Cardiac fibroblast (primary cell): ENCODE measurements at regions not wholly inside any gene's neighbourhood (a gene's known extent, or its start where the extent isn't known, plus 50 kb on each side); places are given as distances from the start of the nearest gene placed in this dataset.

Source experiments
- DNase-seq, 2 donors: peaks; one replicate each; pipeline versions ENCODE4 v3.0.0 to v3.0.0-alpha.2; 2010; ENCODE audit warnings: low read depth in 2 of 2
- H3K4me3 ChIP-seq, 2 donors: replicated peaks in 1 of 2; 1 replicate in 1 of 2; 2 replicates in 1 of 2; pipeline ENCODE4 v1.5.1; 2011; ENCODE audit warnings: low read depth in 2 of 2, low read length in 2 of 2, mild to moderate bottlenecking in 2 of 2, moderate library complexity in 1 of 2
- CTCF ChIP-seq: IDR thresholded peaks from one replicate; pipeline ENCODE4 v1.5.1; 2011; ENCODE audit warnings: low read depth, mild to moderate bottlenecking, low read length, inconsistent platforms

GRCh38 chr6:27624694-27625262 lies 151.9 kb upstream of the ZNF184 start:
- H3K4me3 ChIP-seq: no peak overlapping the region
- no peak for DNase-seq
- no peak for TF ChIP-seq CTCF

- TF ChIP-seq CTCF: no peak
- DNase-seq: no peak
- H3K4me3 ChIP-seq: no peak overlapping the region
These were observed 150.2 kb upstream of the ZNF184 start for GRCh38 chr6:27623103-27623502.

GRCh38 chr6:27619436-27619835 lies 146.5 kb upstream of the ZNF184 start:
- no peak for TF ChIP-seq CTCF
- DNase-seq: no peak
- H3K4me3 ChIP-seq: no peak overlapping the region

- TF ChIP-seq CTCF: no peak
- DNase-seq: peak; percentile 64 to 79
- peak overlapping the region; percentile 52 to 61 for H3K4me3 ChIP-seq
These were observed 145.1 kb upstream of the ZNF184 start for GRCh38 chr6:27617700-27618689.

- DNase-seq: peak; percentile 43 to 59
- peak overlapping the region; percentile 52 to 61 for H3K4me3 ChIP-seq
- TF ChIP-seq CTCF: no peak
These were observed 144.3 kb upstream of the ZNF184 start for GRCh38 chr6:27617046-27617687.

- DNase-seq: no peak
- peak overlapping the region; percentile 52 to 61 for H3K4me3 ChIP-seq
- TF ChIP-seq CTCF: no peak
These were observed 143.6 kb upstream of the ZNF184 start for GRCh38 chr6:27616328-27617045.
